DND-41 (cell line): ENCODE measurements at regions not wholly inside any gene's neighbourhood (a gene's known extent, or its start where the extent isn't known, plus 50 kb on each side); places are given as distances from the start of the nearest gene placed in this dataset.
"Not testable (repeated sequence)": the region's sequence is repeated elsewhere in the genome, so short reads cannot be mapped to it uniquely, and the experiment has no call there.

ENCODE experiments used
- ATAC-seq: fragments of 200-7000 bp; cut with Tn5 transposase; 3 replicates; pipeline ENCODE4 v1.9.1; 2021; ENCODE audit warnings: low read depth; ENCODE audit not compliant: insufficient read depth
- DNase-seq: peaks from one replicate; pipeline ENCODE4 v3.0.0-alpha.2; 2020
- H2AFZ ChIP-seq: 2 replicates; pipeline ENCODE4 v1.6.0; 2012; ENCODE audit warnings: low read depth, low read length
- H3K27ac ChIP-seq: 2 replicates; pipeline ENCODE4 v1.5.1; 2012; ENCODE audit warnings: low read length, inconsistent platforms
- H3K27me3 ChIP-seq: fragments of 200-600 bp; sonication (generic); 2 replicates; pipeline ENCODE4 v1.6.0; 2012; ENCODE audit warnings: low read length, mild to moderate bottlenecking, inconsistent platforms; ENCODE audit not compliant: insufficient read depth, poor library complexity
- H3K36me3 ChIP-seq: 2 replicates; pipeline ENCODE4 v1.5.1; 2012; ENCODE audit warnings: low read length, inconsistent platforms; ENCODE audit not compliant: insufficient read depth
- H3K4me1 ChIP-seq: 2 replicates; pipeline ENCODE4 v1.5.1; 2012; ENCODE audit warnings: mild to moderate bottlenecking, low read length; ENCODE audit not compliant: insufficient read depth
- H3K4me2 ChIP-seq: 2 replicates; pipeline ENCODE4 v1.6.0; 2012; ENCODE audit warnings: mild to moderate bottlenecking, moderate library complexity, low read length, inconsistent platforms; ENCODE audit not compliant: insufficient read depth
- H3K4me3 ChIP-seq, 2 experiments: fragments of 200-600 bp in 1 of 2; shearing (Covaris generic) in 1 of 2; 2 replicates each; pipeline ENCODE4 v1.5.1; 2012 to 2016; ENCODE audit warnings: inconsistent platforms in 2 of 2, low read length in 2 of 2, mild to moderate bottlenecking in 2 of 2, low read depth in 1 of 2, moderate library complexity in 1 of 2
- H3K79me2 ChIP-seq: 2 replicates; pipeline ENCODE4 v1.6.0; 2012; ENCODE audit warnings: low read length, inconsistent platforms; ENCODE audit not compliant: insufficient read depth
- H3K9ac ChIP-seq: 2 replicates; pipeline ENCODE4 v1.6.0; 2012; ENCODE audit warnings: low read depth, mild to moderate bottlenecking, inconsistent platforms, low read length, moderate library complexity
- H3K9me3 ChIP-seq: 2 replicates; pipeline ENCODE4 v1.5.1; 2012; ENCODE audit warnings: low read length, moderate library complexity, mild to moderate bottlenecking, inconsistent platforms; ENCODE audit not compliant: insufficient read depth, severe bottlenecking
- H4K20me1 ChIP-seq: 2 replicates; pipeline ENCODE4 v1.6.0; 2012; ENCODE audit warnings: low read length; ENCODE audit not compliant: insufficient read depth
- CTCF ChIP-seq: IDR thresholded peaks from 2 replicates; pipeline ENCODE4 v1.5.1; 2012; ENCODE audit warnings: borderline replicate concordance, low read length, moderate library complexity, mild to moderate bottlenecking; ENCODE audit not compliant: poor library complexity, severe bottlenecking; ENCODE audit errors: extremely low read depth
- EZH2 ChIP-seq: IDR thresholded peaks from 3 replicates; pipeline ENCODE4 v1.6.1; 2012; ENCODE audit warnings: borderline replicate concordance, low read depth, mild to moderate bottlenecking, moderate library complexity, low read length, inconsistent platforms; ENCODE audit not compliant: severe bottlenecking

DNA sequence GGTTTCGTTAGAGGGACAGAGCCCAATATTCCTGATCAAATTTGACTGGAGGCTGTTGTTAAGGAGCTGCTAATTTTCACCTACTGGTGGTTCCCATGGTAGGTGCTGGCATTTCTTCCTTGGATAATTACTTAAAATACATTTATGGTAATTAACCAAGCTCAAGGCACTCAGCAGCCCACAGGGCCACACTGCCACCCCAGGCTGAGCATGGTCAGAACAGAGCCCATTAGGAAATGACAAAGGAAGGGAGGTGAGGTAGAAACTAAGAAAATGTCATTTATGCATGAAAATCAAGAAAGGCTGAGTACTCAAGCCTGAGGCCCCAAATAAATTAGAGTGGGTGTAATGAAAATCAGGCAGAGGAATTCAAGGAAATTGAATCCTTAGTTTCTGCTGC, 510.2 kb upstream of the GYPC start:
- Histone ChIP-seq H3K4me1 (no peaks in the 10 kb centered on the region), H3K27ac (no peak overlapping the region), H2AFZ (no peak overlapping the region), H3K4me2 (no peak overlapping the region), H3K9ac (no peak overlapping the region), H3K36me3 (no peaks in the 10 kb centered on the region), H3K4me3 (no peak overlapping the region), H3K9me3 (no peaks in the 10 kb centered on the region), H4K20me1 (no peaks in the 10 kb centered on the region), H3K27me3 (no peaks in the 10 kb centered on the region), H3K79me2 (no peaks in the 10 kb centered on the region)
- TF ChIP-seq EZH2, result no peak
- no peak for TF ChIP-seq CTCF
- ATAC-seq (no peak), DNase-seq (no peak)

DNA sequence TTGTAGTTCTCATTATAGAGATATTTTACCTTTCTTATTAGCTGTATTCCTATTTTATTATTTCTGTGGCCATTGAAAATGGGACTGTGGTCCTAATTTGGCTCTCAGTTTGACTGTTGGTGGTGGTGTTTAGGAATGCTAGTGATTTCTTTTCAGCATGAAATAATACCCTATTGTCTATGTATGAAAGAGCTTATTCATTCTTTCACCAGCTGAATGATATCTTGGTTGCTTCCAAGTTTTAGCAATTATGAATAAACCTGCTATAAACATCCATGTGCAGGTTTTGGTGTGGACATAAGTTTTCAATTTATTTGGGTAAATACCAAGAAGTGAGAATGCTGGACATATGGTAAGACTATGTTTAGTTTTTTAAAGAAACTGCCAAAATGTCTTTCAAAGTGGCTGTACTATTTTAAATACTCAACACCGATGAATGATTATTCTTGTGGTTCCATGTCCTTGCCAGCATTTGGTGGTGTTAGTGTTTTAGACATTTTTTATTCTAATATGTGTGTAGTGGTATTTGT, 501.6 kb upstream of the GYPC start:
- no peak for ATAC-seq

GRCh38 chr2:126160950-126161349, 495.0 kb upstream of the GYPC start:
- not testable (repeated sequence) for H3K27ac ChIP-seq, H3K4me1 ChIP-seq, ATAC-seq, H3K27me3 ChIP-seq, H3K4me3 ChIP-seq, H3K79me2 ChIP-seq, H3K9ac ChIP-seq, H3K36me3 ChIP-seq, H3K9me3 ChIP-seq, DNase-seq, H3K4me2 ChIP-seq, H2AFZ ChIP-seq, H4K20me1 ChIP-seq

More for the DNA sequence above, 501.6 kb upstream of the GYPC start:
- no peak overlapping the region for H3K4me3 ChIP-seq
- H3K9ac ChIP-seq, result no peak overlapping the region
- H3K27me3 ChIP-seq, result no peaks in the 10 kb centered on the region
- H3K79me2 ChIP-seq, result no peaks in the 10 kb centered on the region
- no peak overlapping the region for H2AFZ ChIP-seq
- no peak for DNase-seq
- H3K4me2 ChIP-seq, result no peak overlapping the region
- no peaks in the 10 kb centered on the region for H3K36me3 ChIP-seq
- no peaks in the 10 kb centered on the region for H3K4me1 ChIP-seq
- no peaks in the 10 kb centered on the region for H3K9me3 ChIP-seq
- H4K20me1 ChIP-seq, result no peaks in the 10 kb centered on the region
- TF ChIP-seq CTCF, result no peak
- no peak for TF ChIP-seq EZH2
- H3K27ac ChIP-seq, result no peak overlapping the region

DNA sequence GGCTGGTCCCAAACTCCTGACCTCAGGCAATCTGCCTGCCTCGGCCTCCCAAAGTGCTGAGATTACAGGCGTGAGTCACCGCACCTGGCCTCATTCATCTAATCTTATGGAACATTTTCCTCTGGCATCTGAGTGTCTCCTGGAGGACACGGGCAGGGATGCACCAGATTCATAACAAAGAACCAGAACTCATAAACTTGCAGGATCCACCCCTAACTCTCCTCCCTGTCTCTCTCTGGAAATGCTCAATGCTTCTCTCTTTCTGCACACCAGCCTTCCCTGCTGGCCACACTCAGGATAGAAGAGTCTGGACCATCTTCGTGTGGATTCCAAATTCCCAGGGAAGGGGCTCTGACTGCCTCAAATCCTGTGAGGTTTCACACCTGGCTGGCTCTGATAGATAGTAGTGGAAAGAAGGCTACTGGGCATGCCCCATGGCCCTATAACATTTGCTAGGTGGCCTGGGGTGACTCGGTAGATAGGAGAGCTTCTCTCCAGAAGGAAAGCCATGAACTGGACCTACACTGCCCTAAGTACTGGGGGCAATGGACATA, 483.2 kb upstream of the GYPC start:
- ATAC-seq, result no peak
- no peak overlapping the region for H3K4me2 ChIP-seq
- no peaks in the 10 kb centered on the region for H3K9me3 ChIP-seq
- no peaks in the 10 kb centered on the region for H4K20me1 ChIP-seq
- H3K27ac ChIP-seq, result no peak overlapping the region
- H3K9ac ChIP-seq, result no peak overlapping the region
- DNase-seq, result no peak
- no peak overlapping the region for H2AFZ ChIP-seq
- H3K36me3 ChIP-seq, result no peaks in the 10 kb centered on the region
- no peaks in the 10 kb centered on the region for H3K4me1 ChIP-seq
- no peak overlapping the region for H3K4me3 ChIP-seq
- TF ChIP-seq CTCF (no peak), EZH2 (no peak)
- no peaks in the 10 kb centered on the region for H3K27me3 ChIP-seq
- H3K79me2 ChIP-seq, result no peaks in the 10 kb centered on the region
